K562 (cell line): ENCODE measurements at regions not wholly inside any gene's neighbourhood (a gene's known extent, or its start where the extent isn't known, plus 50 kb on each side); places are given as distances from the start of the nearest gene placed in this dataset.

Experiments
- ATAC-seq: fragments of 200-7000 bp; cut with Tn5 transposase; 3 replicates; pipeline ENCODE4 v1.9.1; 2020; ENCODE audit warnings: moderate library complexity
- BruUV-seq: library from RNA; stranded (reverse); fragments of 400-500 nt; replicated peaks from 2 replicates; lab custom pipeline; 2021; lab: Mats Ljungman, UMichigan
- CTCF ChIA-PET: fragments of 300-600 bp; formaldehyde crosslinking; extraction: SDS; loops from one replicate; lab custom pipeline; 2021; ENCODE audit warnings: low intra/inter-chr PET ratio; lab: Yijun Ruan, JAX
- POLR2A ChIA-PET: fragments of 300-600, 350-650 bp; sonication (Branson Sonifier 250); formaldehyde crosslinking; extraction: SDS; loops from one replicate; lab custom pipeline; 2021; ENCODE audit warnings: antibody characterized with exemption, inconsistent platforms; lab: Yijun Ruan, JAX
- DNase-seq, 4 experiments: peaks; one replicate each; pipeline versions ENCODE4 v3.0.0 to v3.0.0-alpha.2; 2011 to 2018; ENCODE audit warnings: low spot score in 3 of 4, mixed read lengths in 3 of 4; ENCODE audit errors: extremely low read depth in 1 of 4
- FAIRE-seq: peaks from 2 replicates; lab custom pipeline; 2011; peaks lifted over from hg19 to GRCh38; lab: Jason Lieb, UNC
- H2AFZ ChIP-seq: 2 replicates; pipeline ENCODE4 v1.6.0; 2011; ENCODE audit warnings: low read depth, low read length, control low read depth, inconsistent platforms
- H3K27ac ChIP-seq: fragments of 200-600 bp; 3 replicates; pipeline ENCODE4 v1.8.0; 2011; ENCODE audit warnings: low read depth, mild to moderate bottlenecking, control low read depth, inconsistent platforms, low read length, moderate library complexity, mixed read lengths; ENCODE audit errors: extremely low read depth
- H3K27me3 ChIP-seq, 2 experiments: fragments of 300-600 bp in 1 of 2; 2 replicates in 1 of 2; 3 replicates in 1 of 2; pipeline versions ENCODE4 v1.6.0 to v1.8.0; 2011; ENCODE audit warnings: inconsistent platforms in 2 of 2, low read length in 2 of 2, mild to moderate bottlenecking in 1 of 2, mixed read lengths in 1 of 2, moderate library complexity in 1 of 2; ENCODE audit not compliant: control insufficient read depth in 2 of 2, insufficient read depth in 2 of 2
- H3K36me3 ChIP-seq: fragments of 300-600 bp; 3 replicates; pipeline ENCODE4 v1.8.0; 2011; ENCODE audit warnings: mild to moderate bottlenecking, low read length, inconsistent platforms; ENCODE audit not compliant: control insufficient read depth, insufficient read depth
- H3K4me1 ChIP-seq, 2 experiments: fragments of 200-600 bp in 1 of 2; replicated peaks in 1 of 2; 2 replicates in 1 of 2; 3 replicates in 1 of 2; pipeline versions ENCODE4 v1.5.1 to v1.8.0; 2011; ENCODE audit warnings: inconsistent platforms in 2 of 2, low read length in 2 of 2, mild to moderate bottlenecking in 1 of 2, mixed read lengths in 1 of 2, moderate library complexity in 1 of 2; ENCODE audit not compliant: control insufficient read depth in 2 of 2, insufficient read depth in 2 of 2
- H3K4me2 ChIP-seq: 2 replicates; pipeline ENCODE4 v1.6.1; 2011; ENCODE audit warnings: low read length, control low read depth, inconsistent platforms, mixed read lengths; ENCODE audit not compliant: insufficient read depth
- H3K4me3 ChIP-seq: fragments of 200-600 bp; sonication (generic), shearing (Covaris generic); 2 replicates; pipeline ENCODE4 v1.5.1; 2016; ENCODE audit warnings: control low read depth, inconsistent platforms
- H3K79me2 ChIP-seq: fragments of 200-600 bp; 3 replicates; pipeline ENCODE4 v1.8.0; 2011; ENCODE audit warnings: low read length, inconsistent platforms; ENCODE audit not compliant: control insufficient read depth, insufficient read depth
- H3K9ac ChIP-seq, 2 experiments: 2 replicates each; pipeline versions ENCODE4 v1.6.0 to v1.6.1; 2011; ENCODE audit warnings: low read depth in 2 of 2, low read length in 2 of 2, control low read depth in 1 of 2, inconsistent platforms in 1 of 2, mild to moderate bottlenecking in 1 of 2, mixed read lengths in 1 of 2; ENCODE audit not compliant: insufficient read depth in 1 of 2
- H3K9me1 ChIP-seq: one replicate; pipeline ENCODE4 v1.6.0; 2011; ENCODE audit warnings: inconsistent platforms, mild to moderate bottlenecking, low read length, moderate library complexity; ENCODE audit not compliant: control insufficient read depth, insufficient read depth
- H3K9me3 ChIP-seq: replicated peaks from 2 replicates; pipeline ENCODE4 v1.5.1; 2011; ENCODE audit warnings: low read depth, low read length, inconsistent platforms; ENCODE audit not compliant: control insufficient read depth, insufficient read depth
- H4K20me1 ChIP-seq: replicated peaks from 2 replicates; pipeline ENCODE4 v1.6.1; 2011; ENCODE audit warnings: low read length, inconsistent platforms, mixed read lengths; ENCODE audit not compliant: control insufficient read depth, insufficient read depth
- ELK1 ChIP-seq: sonication (generic); formaldehyde crosslinking; IDR thresholded peaks from 2 replicates; pipeline ENCODE4 v1.8.1; 2022; ENCODE audit warnings: missing genetic modification reagents
- EZH2 ChIP-seq: IDR thresholded peaks from 2 replicates; pipeline ENCODE4 v1.6.1; 2012; ENCODE audit warnings: low read depth, mild to moderate bottlenecking, inconsistent platforms, low read length, borderline replicate concordance
- HMG20B ChIP-seq: fragments of 250-450 bp; sonication (Bioruptor Pico); IDR thresholded peaks from 2 replicates; pipeline ENCODE4 v1.5.0; 2021; ENCODE audit warnings: mild to moderate bottlenecking
- MTA1 ChIP-seq: fragments of 450-650 bp; IDR thresholded peaks from 2 replicates; pipeline ENCODE4 v1.6.1; 2017; ENCODE audit warnings: borderline replicate concordance
- NCOA1 ChIP-seq: fragments of 450-650 bp; IDR thresholded peaks from 2 replicates; pipeline ENCODE4 v1.6.1; 2016; ENCODE audit warnings: low read depth
- PTRF ChIP-seq: fragments of 450-650 bp; IDR thresholded peaks from 2 replicates; pipeline ENCODE4 v1.6.1; 2016; ENCODE audit warnings: mild to moderate bottlenecking, missing genetic modification characterization, missing compliant biosample characterization
- WHSC1 ChIP-seq: IDR thresholded peaks from one replicate; pipeline ENCODE4 v1.6.1; 2012; ENCODE audit warnings: low read length, control low read depth, inconsistent platforms
- ZNF282 ChIP-seq: sonication (generic); formaldehyde crosslinking; IDR thresholded peaks from 2 replicates; pipeline ENCODE4 v1.8.1; 2023; ENCODE audit warnings: missing genetic modification reagents
- ZNF561 ChIP-seq: fragments of 450-650 bp; formaldehyde crosslinking; conservative IDR thresholded peaks from 2 replicates; pipeline ENCODE4 v1.4.0; 2020; ENCODE audit warnings: mild to moderate bottlenecking, moderate library complexity
- ZNF707 ChIP-seq: fragments of 250-450 bp; sonication (Bioruptor Pico); conservative IDR thresholded peaks from 2 replicates; pipeline ENCODE4 v1.8.0; 2022; ENCODE audit warnings: inconsistent platforms, mild to moderate bottlenecking, moderate library complexity
- WGBS: fragments of 100-300 bp; shearing (Covaris generic); methylation state at CpG from one replicate; pipeline ENCODE4 v1.1.6; 2016; ENCODE audit warnings: low coverage, mixed read lengths; ENCODE audit not compliant: insufficient coverage; ENCODE audit errors: missing lambda C conversion rate; 5-methylcytosine and 5-hydroxymethylcytosine counted together
- in situ Hi-C: fragments of 300-500 bp; cut with MboI; formaldehyde crosslinking; loops from 4 replicates; pipeline ENCODE4 v1.15.0; 2018; ENCODE audit warnings: inconsistent platforms, mixed read lengths
- intact Hi-C: fragments of 100-400 bp; cut with micrococcal nuclease; formaldehyde crosslinking; loops from 2 replicates; pipeline ENCODE4 v1.14.2; 2022
- TF ChIP-seq, protein P1 (sequence below): fragments of 450-650 bp; formaldehyde crosslinking; IDR thresholded peaks from 2 replicates; pipeline ENCODE4 v1.4.0; 2020; ENCODE audit warnings: mild to moderate bottlenecking, mixed read lengths

DNA sequence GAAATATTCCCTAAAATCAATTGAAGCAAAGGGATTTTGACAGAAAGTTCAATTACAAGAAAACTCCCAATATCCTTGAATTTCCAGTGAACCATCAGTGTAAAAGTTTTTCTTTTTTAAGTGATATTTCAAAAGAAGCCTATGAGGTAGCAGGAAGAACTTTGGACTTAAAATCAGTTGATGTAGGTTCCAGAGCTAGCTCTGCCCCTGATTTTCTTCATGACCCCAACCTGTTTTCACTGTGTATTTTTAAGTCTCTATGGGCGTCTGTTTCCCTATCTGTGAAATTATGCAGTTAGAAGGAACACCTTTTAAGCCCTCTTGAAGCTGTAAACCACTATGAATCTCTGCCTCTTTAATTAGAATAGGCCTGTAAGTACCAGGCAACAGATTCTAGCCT lies 66.2 kb upstream of the SLC1A1 start:
- no peak for FAIRE-seq
- H3K4me3 ChIP-seq, result no peak overlapping the region
- POLR2A ChIA-PET, result no interaction called here
- no peaks in the 10 kb centered on the region for H3K27me3 ChIP-seq
- TF ChIP-seq MTA1 (no peak), WHSC1 (no peak), NCOA1 (no peak), PTRF (no peak), ZNF707 (CRISPR knock-in tag) (no peak), EZH2 (no peak), ZNF561 (CRISPR knock-in tag) (no peak)
- TF ChIP-seq, all 486 proteins: peak for 0
- 0% methylated on average over 1 of the region's 1 CpG for WGBS
- no TSS peak for BruUV-seq
- ATAC-seq (no peak), DNase-seq (no peak)
- Histone ChIP-seq H3K9ac (no peak overlapping the region), H3K27ac (no peak overlapping the region), H3K36me3 (no peaks in the 10 kb centered on the region), H3K9me3 (no peaks in the 10 kb centered on the region), H3K4me1 (no peaks in the 10 kb centered on the region), H3K9me1 (no peaks in the 10 kb centered on the region), H4K20me1 (no peaks in the 10 kb centered on the region), H2AFZ (no peak overlapping the region), H3K79me2 (no peaks in the 10 kb centered on the region), H3K4me2 (no peak overlapping the region)
- in situ Hi-C loops (no loop called here), intact Hi-C loops (no loop called here)
- CTCF ChIA-PET, result no interaction called here

- H4K20me1 ChIP-seq, result no peaks in the 10 kb centered on the region
- no peaks in the 10 kb centered on the region for H3K4me1 ChIP-seq
- H3K27me3 ChIP-seq, result no peaks in the 10 kb centered on the region
- CTCF ChIA-PET, result no interaction called here
- no peaks in the 10 kb centered on the region for H3K36me3 ChIP-seq
- DNase-seq (no peak), ATAC-seq (no peak), FAIRE-seq (no peak)
- no peak overlapping the region for H2AFZ ChIP-seq
- POLR2A ChIA-PET, result no interaction called here
- WGBS, result 0% methylated on average over 2 of the region's 4 CpGs
- H3K9ac ChIP-seq, result no peak overlapping the region
- in situ Hi-C loops, result no loop called here
- no peak overlapping the region for H3K4me3 ChIP-seq
- H3K27ac ChIP-seq, result no peak overlapping the region
- intact Hi-C loops, result no loop called here
- no peaks in the 10 kb centered on the region for H3K9me3 ChIP-seq
- no peaks in the 10 kb centered on the region for H3K9me1 ChIP-seq
- no peaks in the 10 kb centered on the region for H3K79me2 ChIP-seq
- no peak overlapping the region for H3K4me2 ChIP-seq
- no TSS peak for BruUV-seq
- TF ChIP-seq ELK1 (CRISPR knock-in tag) (no peak), HMG20B (CRISPR knock-in tag) (no peak), ZNF282 (CRISPR knock-in tag) (no peak), EZH2 (no peak)
- TF ChIP-seq, protein P1, sequence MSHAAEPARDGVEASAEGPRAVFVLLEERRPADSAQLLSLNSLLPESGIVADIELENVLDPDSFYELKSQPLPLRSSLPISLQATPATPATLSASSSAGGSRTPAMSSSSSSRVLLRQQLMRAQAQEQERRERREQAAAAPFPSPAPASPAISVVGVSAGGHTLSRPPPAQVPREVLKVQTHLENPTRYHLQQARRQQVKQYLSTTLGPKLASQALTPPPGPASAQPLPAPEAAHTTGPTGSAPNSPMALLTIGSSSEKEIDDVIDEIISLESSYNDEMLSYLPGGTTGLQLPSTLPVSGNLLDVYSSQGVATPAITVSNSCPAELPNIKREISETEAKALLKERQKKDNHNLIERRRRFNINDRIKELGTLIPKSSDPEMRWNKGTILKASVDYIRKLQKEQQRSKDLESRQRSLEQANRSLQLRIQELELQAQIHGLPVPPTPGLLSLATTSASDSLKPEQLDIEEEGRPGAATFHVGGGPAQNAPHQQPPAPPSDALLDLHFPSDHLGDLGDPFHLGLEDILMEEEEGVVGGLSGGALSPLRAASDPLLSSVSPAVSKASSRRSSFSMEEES (CRISPR knock-in tag), result no peak
Measured at GRCh38 chr9:4423207-4423610, 67.1 kb upstream of the SLC1A1 start.
